HepG2 (cell line): ENCODE measurements at regions not wholly inside any gene's neighbourhood (a gene's known extent, or its start where the extent isn't known, plus 50 kb on each side); places are given as distances from the start of the nearest gene placed in this dataset.

Source experiments
- ATAC-seq: fragments of 200-7000 bp; cut with Tn5 transposase; 3 replicates; pipeline ENCODE4 v1.9.1; 2020; ENCODE audit warnings: mild to moderate bottlenecking, moderate library complexity
- BruUV-seq: library from RNA; stranded (reverse); fragments of 400-500 nt; replicated peaks from 2 replicates; lab custom pipeline; 2021; lab: Mats Ljungman, UMichigan
- CTCF ChIA-PET: fragments of 300-600 bp; formaldehyde crosslinking; extraction: SDS; loops from one replicate; lab custom pipeline; 2021; ENCODE audit warnings: low total read pairs, inconsistent platforms, low intra/inter-chr PET ratio; lab: Yijun Ruan, JAX
- POLR2A ChIA-PET: fragments of 350-600 bp; sonication (Branson Sonifier 250); formaldehyde crosslinking; loops from one replicate; lab custom pipeline; 2020; ENCODE audit warnings: antibody characterized with exemption, inconsistent platforms; lab: Yijun Ruan, JAX
- DNase-seq: peaks from one replicate; pipeline ENCODE4 v3.0.0-alpha.2; 2015; ENCODE audit warnings: low spot score
- FAIRE-seq: peaks from 3 replicates; lab custom pipeline; 2011; peaks lifted over from hg19 to GRCh38; lab: Jason Lieb, UNC
- H2AFZ ChIP-seq: one replicate; pipeline ENCODE4 v1.6.1; 2011; ENCODE audit warnings: low read length, inconsistent platforms
- H3K27ac ChIP-seq: fragments of 300-600 bp; 3 replicates; pipeline ENCODE4 v1.8.0; 2011; ENCODE audit warnings: mixed run types, mild to moderate bottlenecking, mixed read lengths, low read length, inconsistent platforms; ENCODE audit not compliant: insufficient read depth; ENCODE audit errors: extremely low read length
- H3K27me3 ChIP-seq, 2 experiments: fragments of 200-600 bp in 1 of 2; 2 replicates in 1 of 2; 3 replicates in 1 of 2; pipeline versions ENCODE4 v1.6.0 to v1.8.0; 2011; ENCODE audit warnings: low read length in 2 of 2, mild to moderate bottlenecking in 2 of 2, moderate library complexity in 2 of 2, inconsistent platforms in 1 of 2; ENCODE audit not compliant: insufficient read depth in 2 of 2, control insufficient read depth in 1 of 2
- H3K36me3 ChIP-seq, 2 experiments: fragments of 200-600 bp in 1 of 2; replicated peaks in 1 of 2; 2 replicates in 1 of 2; 3 replicates in 1 of 2; pipeline versions ENCODE4 v1.5.1 to v1.8.0; 2011; ENCODE audit warnings: low read length in 2 of 2, inconsistent platforms in 1 of 2; ENCODE audit not compliant: insufficient read depth in 2 of 2, control insufficient read depth in 1 of 2
- H3K4me1 ChIP-seq: 2 replicates; pipeline ENCODE4 v1.5.1; 2012; ENCODE audit warnings: low read length, inconsistent platforms; ENCODE audit not compliant: insufficient read depth
- H3K4me2 ChIP-seq: 2 replicates; pipeline ENCODE4 v1.6.0; 2011; ENCODE audit warnings: low read depth, low read length, inconsistent platforms
- H3K4me3 ChIP-seq, 3 experiments: fragments of 200-600 bp in 1 of 3; sonication (generic), shearing (Covaris generic) in 1 of 3; replicated peaks in 1 of 3; 2 replicates each; pipeline ENCODE4 v1.5.1; 2011 to 2016; ENCODE audit warnings: low read length in 3 of 3, inconsistent platforms in 2 of 3, low read depth in 2 of 3, mild to moderate bottlenecking in 2 of 3, control low read depth in 1 of 3, mixed read lengths in 1 of 3; ENCODE audit not compliant: insufficient read depth in 1 of 3
- H3K79me2 ChIP-seq: one replicate; pipeline ENCODE4 v1.6.1; 2011; ENCODE audit warnings: low read length, inconsistent platforms; ENCODE audit not compliant: insufficient read depth
- H3K9ac ChIP-seq: 2 replicates; pipeline ENCODE4 v1.6.0; 2011; ENCODE audit warnings: mild to moderate bottlenecking, low read depth, low read length, inconsistent platforms; ENCODE audit not compliant: insufficient read depth
- H3K9me3 ChIP-seq: 2 replicates; pipeline ENCODE4 v1.5.1; 2012; ENCODE audit warnings: mild to moderate bottlenecking, low read length
- H4K20me1 ChIP-seq: 2 replicates; pipeline ENCODE4 v1.6.0; 2011; ENCODE audit warnings: inconsistent platforms, mild to moderate bottlenecking, low read length, moderate library complexity; ENCODE audit not compliant: insufficient read depth
- HOXA3 ChIP-seq: sonication (generic); formaldehyde crosslinking; IDR thresholded peaks from 2 replicates; pipeline ENCODE4 v1.5.0; 2020; ENCODE audit warnings: missing genetic modification reagents
- KLF13 ChIP-seq: sonication (generic); formaldehyde crosslinking; IDR thresholded peaks from 2 replicates; pipeline ENCODE4 v1.4.0; 2020; ENCODE audit warnings: mild to moderate bottlenecking, missing genetic modification reagents
- MBNL3 ChIP-seq: fragments of 250-450 bp; sonication (Bioruptor Pico); conservative IDR thresholded peaks from 2 replicates; pipeline ENCODE4 v1.8.0; 2022; ENCODE audit warnings: mild to moderate bottlenecking, inconsistent platforms
- NFE2L1 ChIP-seq: sonication (generic); formaldehyde crosslinking; IDR thresholded peaks from 2 replicates; pipeline ENCODE4 v1.4.0; 2020; ENCODE audit warnings: missing genetic modification reagents, mild to moderate bottlenecking, borderline replicate concordance
- PLRG1 ChIP-seq: fragments of 450-650 bp; conservative IDR thresholded peaks from 2 replicates; pipeline ENCODE4 v1.6.1; 2016
- POLR2AphosphoS2 ChIP-seq: IDR thresholded peaks from 2 replicates; pipeline ENCODE4 v1.6.1; 2011; ENCODE audit warnings: low read depth, low read length, improper control_type of control experiment
- TCF7L2 ChIP-seq: IDR thresholded peaks from 2 replicates; pipeline ENCODE4 v1.6.1; 2011; ENCODE audit warnings: mild to moderate bottlenecking, low read depth, low read length, moderate library complexity
- TRIM24 ChIP-seq: sonication (generic); formaldehyde crosslinking; IDR thresholded peaks from 2 replicates; pipeline ENCODE4 v1.8.0; 2022; ENCODE audit warnings: mild to moderate bottlenecking, missing genetic modification reagents
- ZNF362 ChIP-seq: sonication (generic); formaldehyde crosslinking; IDR thresholded peaks from 2 replicates; pipeline ENCODE4 v1.4.0; 2020; ENCODE audit warnings: missing genetic modification reagents, mild to moderate bottlenecking, borderline replicate concordance
- ZNF510 ChIP-seq: sonication (generic); formaldehyde crosslinking; IDR thresholded peaks from 2 replicates; pipeline ENCODE4 v1.4.0; 2020; ENCODE audit warnings: low read depth, mild to moderate bottlenecking, missing genetic modification reagents
- WGBS: methylation state at CpG from one replicate; pipeline ENCODE4 v1.1.6; 2017; ENCODE audit warnings: low lambda C conversion rate; 5-methylcytosine and 5-hydroxymethylcytosine counted together
- in situ Hi-C: cut with HindIII; loops from 2 replicates; pipeline ENCODE4 v1.10.0; 2017; ENCODE audit warnings: low pct_unique_long_range_greater_than_20kb; ENCODE audit not compliant: extremely low pct_ligation_motif_present
- intact Hi-C: fragments of 100-400 bp; cut with micrococcal nuclease; formaldehyde crosslinking; loops from one replicate; pipeline ENCODE4 v1.10.0; 2022; ENCODE audit not compliant: unreplicated experiment
- TF ChIP-seq, protein P1 (sequence below): sonication (generic); formaldehyde crosslinking; IDR thresholded peaks from 2 replicates; pipeline ENCODE4 v1.4.0; 2020; ENCODE audit warnings: low read depth, missing genetic modification reagents

- ATAC-seq: no peak
- FAIRE-seq: no peak
- in situ Hi-C loops: no loop called here
Observed at GRCh38 chr17:70484050-70484449, 314.7 kb downstream of the KCNJ2 start.

More at GRCh38 chr17:70484050-70484449, 314.7 kb downstream of the KCNJ2 start:
- Histone ChIP-seq H3K4me2 (no peak overlapping the region), H3K36me3 (no peaks in the 10 kb centered on the region), H4K20me1 (no peaks in the 10 kb centered on the region), H3K79me2 (no peaks in the 10 kb centered on the region), H3K27me3 (no peaks in the 10 kb centered on the region), H3K27ac (no peak overlapping the region), H3K9me3 (peaks cover 87% of the 10 kb centered on the region), H3K4me1 (no peaks in the 10 kb centered on the region), H3K9ac (no peak overlapping the region), H2AFZ (no peak overlapping the region), H3K4me3 (no peak overlapping the region)
- WGBS: 10% methylated on average over 2 of the region's 4 CpGs
- TF ChIP-seq NFE2L1 (no peak), POLR2AphosphoS2 (no peak), HOXA3 (no peak), MBNL3 (no peak), KLF13 (CRISPR knock-in tag) (no peak), TRIM24 (CRISPR knock-in tag) (no peak), ZNF510 (CRISPR knock-in tag) (no peak), TCF7L2 (no peak), ZNF362 (CRISPR knock-in tag) (no peak), PLRG1 (no peak)
- TF ChIP-seq, protein P1, sequence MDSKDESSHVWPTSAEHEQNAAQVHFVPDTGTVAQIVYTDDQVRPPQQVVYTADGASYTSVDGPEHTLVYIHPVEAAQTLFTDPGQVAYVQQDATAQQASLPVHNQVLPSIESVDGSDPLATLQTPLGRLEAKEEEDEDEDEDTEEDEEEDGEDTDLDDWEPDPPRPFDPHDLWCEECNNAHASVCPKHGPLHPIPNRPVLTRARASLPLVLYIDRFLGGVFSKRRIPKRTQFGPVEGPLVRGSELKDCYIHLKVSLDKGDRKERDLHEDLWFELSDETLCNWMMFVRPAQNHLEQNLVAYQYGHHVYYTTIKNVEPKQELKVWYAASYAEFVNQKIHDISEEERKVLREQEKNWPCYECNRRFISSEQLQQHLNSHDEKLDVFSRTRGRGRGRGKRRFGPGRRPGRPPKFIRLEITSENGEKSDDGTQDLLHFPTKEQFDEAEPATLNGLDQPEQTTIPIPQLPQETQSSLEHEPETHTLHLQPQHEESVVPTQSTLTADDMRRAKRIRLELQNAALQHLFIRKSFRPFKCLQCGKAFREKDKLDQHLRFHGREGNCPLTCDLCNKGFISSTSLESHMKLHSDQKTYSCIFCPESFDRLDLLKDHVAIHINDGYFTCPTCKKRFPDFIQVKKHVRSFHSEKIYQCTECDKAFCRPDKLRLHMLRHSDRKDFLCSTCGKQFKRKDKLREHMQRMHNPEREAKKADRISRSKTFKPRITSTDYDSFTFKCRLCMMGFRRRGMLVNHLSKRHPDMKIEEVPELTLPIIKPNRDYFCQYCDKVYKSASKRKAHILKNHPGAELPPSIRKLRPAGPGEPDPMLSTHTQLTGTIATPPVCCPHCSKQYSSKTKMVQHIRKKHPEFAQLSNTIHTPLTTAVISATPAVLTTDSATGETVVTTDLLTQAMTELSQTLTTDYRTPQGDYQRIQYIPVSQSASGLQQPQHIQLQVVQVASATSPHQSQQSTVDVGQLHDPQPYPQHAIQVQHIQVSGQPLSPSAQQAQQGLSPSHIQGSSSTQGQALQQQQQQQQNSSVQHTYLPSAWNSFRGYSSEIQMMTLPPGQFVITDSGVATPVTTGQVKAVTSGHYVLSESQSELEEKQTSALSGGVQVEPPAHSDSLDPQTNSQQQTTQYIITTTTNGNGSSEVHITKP (CRISPR knock-in tag): no peak
- POLR2A ChIA-PET: no interaction called here
- intact Hi-C loops: no loop called here
- DNase-seq: no peak
- CTCF ChIA-PET: no interaction called here
- no TSS peak for BruUV-seq
